ENCODE measurements at regions not wholly inside any gene's neighbourhood (a gene's known extent, or its start where the extent isn't known, plus 50 kb on each side); places are given as distances from the start of the nearest gene placed in this dataset.

DNA sequence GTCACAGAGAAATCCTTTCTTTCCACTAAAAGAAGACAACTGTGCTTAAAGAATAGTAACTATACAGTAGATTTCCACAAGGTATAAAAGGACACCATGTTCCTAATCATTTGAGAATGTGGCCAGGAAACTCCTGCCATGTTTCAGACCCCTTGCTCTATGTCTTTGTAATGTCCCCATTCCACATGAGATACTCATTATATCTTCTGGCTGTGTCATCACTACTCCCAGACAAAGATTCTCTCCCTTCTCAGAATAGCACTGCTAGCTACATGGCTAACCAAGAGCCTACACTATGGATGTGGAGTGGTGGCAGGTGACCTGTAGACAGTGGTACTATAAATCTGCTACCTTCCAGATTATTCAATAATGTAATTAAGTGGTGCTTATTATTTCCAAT, 218.1 kb upstream of the MCHR2 start:
- TF ChIP-seq, protein P1, sequence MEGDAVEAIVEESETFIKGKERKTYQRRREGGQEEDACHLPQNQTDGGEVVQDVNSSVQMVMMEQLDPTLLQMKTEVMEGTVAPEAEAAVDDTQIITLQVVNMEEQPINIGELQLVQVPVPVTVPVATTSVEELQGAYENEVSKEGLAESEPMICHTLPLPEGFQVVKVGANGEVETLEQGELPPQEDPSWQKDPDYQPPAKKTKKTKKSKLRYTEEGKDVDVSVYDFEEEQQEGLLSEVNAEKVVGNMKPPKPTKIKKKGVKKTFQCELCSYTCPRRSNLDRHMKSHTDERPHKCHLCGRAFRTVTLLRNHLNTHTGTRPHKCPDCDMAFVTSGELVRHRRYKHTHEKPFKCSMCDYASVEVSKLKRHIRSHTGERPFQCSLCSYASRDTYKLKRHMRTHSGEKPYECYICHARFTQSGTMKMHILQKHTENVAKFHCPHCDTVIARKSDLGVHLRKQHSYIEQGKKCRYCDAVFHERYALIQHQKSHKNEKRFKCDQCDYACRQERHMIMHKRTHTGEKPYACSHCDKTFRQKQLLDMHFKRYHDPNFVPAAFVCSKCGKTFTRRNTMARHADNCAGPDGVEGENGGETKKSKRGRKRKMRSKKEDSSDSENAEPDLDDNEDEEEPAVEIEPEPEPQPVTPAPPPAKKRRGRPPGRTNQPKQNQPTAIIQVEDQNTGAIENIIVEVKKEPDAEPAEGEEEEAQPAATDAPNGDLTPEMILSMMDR (IDR thresholded peaks at IDR 0.05; ENCODE audit: insufficient read depth, low read length, poor library complexity, severe bottlenecking), result no peak
- no peak for TF ChIP-seq EZH2phosphoT487 (conservative IDR thresholded peaks at IDR 0.05; ENCODE audit: low read length)
- no peaks in the 10 kb centered on the region for H3K27me3 ChIP-seq (ENCODE audit: low read length)
- H3K9me2 ChIP-seq (replicated peaks; ENCODE audit: insufficient read depth, low read length), result no peaks in the 10 kb centered on the region
- no peaks in the 10 kb centered on the region for H3K36me3 ChIP-seq (ENCODE audit: low read length)
- H3K9ac ChIP-seq (ENCODE audit: low read length), result no peak overlapping the region
- no peaks in the 10 kb centered on the region for H3F3A ChIP-seq (ENCODE audit: insufficient read depth)
- no peak overlapping the region for H3K4me3 ChIP-seq (ENCODE audit: insufficient read depth, low read length, poor library complexity, severe bottlenecking)
- H3K27ac ChIP-seq (ENCODE audit: low read depth, low read length), result no peak overlapping the region
- H4K20me1 ChIP-seq (ENCODE audit: low read depth, low read length), result no peaks in the 10 kb centered on the region
- no peak overlapping the region for H2AFZ ChIP-seq (ENCODE audit: low read depth, low read length, severe bottlenecking)
- H3K9me3 ChIP-seq (ENCODE audit: insufficient read depth, low read length), result no peaks in the 10 kb centered on the region
- no peak overlapping the region for H3K4me2 ChIP-seq (ENCODE audit: low read depth, low read length, poor library complexity, severe bottlenecking)
- no peaks in the 10 kb centered on the region for H3K79me2 ChIP-seq (ENCODE audit: insufficient read depth, low read length)

DNA sequence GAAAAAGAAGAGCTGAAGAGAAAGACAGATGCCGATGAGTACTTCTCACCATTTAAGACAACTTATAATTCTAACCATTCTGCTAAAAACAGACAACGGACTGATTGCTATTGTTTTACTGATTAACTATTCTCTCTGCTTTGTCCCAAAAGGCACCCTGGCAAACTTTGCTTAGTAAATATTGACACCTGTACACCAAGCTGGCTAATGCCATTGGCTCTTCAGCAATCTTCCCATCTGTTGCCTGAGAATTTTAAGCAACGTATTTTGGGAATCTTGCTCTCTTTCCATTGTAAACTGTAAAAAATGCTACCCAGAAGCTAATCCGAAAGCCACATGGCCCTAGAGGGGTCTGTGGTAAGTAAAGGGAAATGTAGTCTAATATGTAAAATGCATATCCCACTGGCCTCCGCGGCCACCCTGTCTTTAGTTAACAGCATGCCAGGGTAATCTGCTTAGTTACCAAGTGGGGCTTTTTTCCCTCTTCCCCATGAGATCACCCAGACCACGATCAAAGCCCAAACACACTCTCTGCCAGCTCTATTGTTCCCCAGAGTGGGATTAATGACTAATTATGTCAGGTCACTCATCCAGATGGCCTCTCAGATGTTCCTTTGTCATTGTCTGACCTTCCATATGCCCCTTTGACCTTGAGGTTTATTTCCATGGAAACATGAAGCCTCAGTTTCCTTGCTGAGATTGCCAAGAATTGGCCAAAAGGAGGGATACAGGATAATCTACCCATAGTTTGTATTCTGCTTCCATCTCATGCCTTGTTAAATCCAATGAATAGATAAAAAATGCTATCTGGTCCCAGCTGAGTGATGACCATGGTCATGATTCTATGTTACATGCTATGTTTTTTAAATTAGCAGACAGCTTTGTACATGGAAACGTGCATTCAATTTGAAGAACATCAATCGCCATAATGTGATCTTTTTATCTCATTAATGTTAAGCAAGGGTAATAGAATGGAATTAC, 216.4 kb upstream of the MCHR2 start:
- no peaks in the 10 kb centered on the region for H4K20me1 ChIP-seq (ENCODE audit: low read depth, low read length)
- H2AFZ ChIP-seq (ENCODE audit: low read depth, low read length, severe bottlenecking), result no peak overlapping the region
- no peaks in the 10 kb centered on the region for H3F3A ChIP-seq (ENCODE audit: insufficient read depth)
- H3K27me3 ChIP-seq (ENCODE audit: low read length), result no peaks in the 10 kb centered on the region
- no peaks in the 10 kb centered on the region for H3K79me2 ChIP-seq (ENCODE audit: insufficient read depth, low read length)
- H3K9ac ChIP-seq (ENCODE audit: low read length), result no peak overlapping the region
- no peak overlapping the region for H3K27ac ChIP-seq (ENCODE audit: low read depth, low read length)
- TF ChIP-seq, protein P1 (IDR thresholded peaks at IDR 0.05; ENCODE audit: insufficient read depth, low read length, poor library complexity, severe bottlenecking), result no peak
- no peak for TF ChIP-seq EZH2phosphoT487 (conservative IDR thresholded peaks at IDR 0.05; ENCODE audit: low read length)
- H3K9me2 ChIP-seq (replicated peaks; ENCODE audit: insufficient read depth, low read length), result no peaks in the 10 kb centered on the region
- H3K4me3 ChIP-seq (ENCODE audit: insufficient read depth, low read length, poor library complexity, severe bottlenecking), result no peak overlapping the region
- no peaks in the 10 kb centered on the region for H3K36me3 ChIP-seq (ENCODE audit: low read length)
- no peaks in the 10 kb centered on the region for H3K9me3 ChIP-seq (ENCODE audit: insufficient read depth, low read length)
- H3K4me2 ChIP-seq (ENCODE audit: low read depth, low read length, poor library complexity, severe bottlenecking), result no peak overlapping the region

- H3K27me3 ChIP-seq (ENCODE audit: low read length), result no peaks in the 10 kb centered on the region
- no peak overlapping the region for H3K27ac ChIP-seq (ENCODE audit: low read depth, low read length)
- no peaks in the 10 kb centered on the region for H3F3A ChIP-seq (ENCODE audit: insufficient read depth)
- no peak for TF ChIP-seq EZH2phosphoT487 (conservative IDR thresholded peaks at IDR 0.05; ENCODE audit: low read length)
- TF ChIP-seq, protein P1 (IDR thresholded peaks at IDR 0.05; ENCODE audit: insufficient read depth, low read length, poor library complexity, severe bottlenecking), result no peak
- no peaks in the 10 kb centered on the region for H4K20me1 ChIP-seq (ENCODE audit: low read depth, low read length)
- no peak overlapping the region for H2AFZ ChIP-seq (ENCODE audit: low read depth, low read length, severe bottlenecking)
- no peak overlapping the region for H3K9ac ChIP-seq (ENCODE audit: low read length)
- H3K36me3 ChIP-seq (ENCODE audit: low read length), result no peaks in the 10 kb centered on the region
- H3K9me2 ChIP-seq (replicated peaks; ENCODE audit: insufficient read depth, low read length), result no peaks in the 10 kb centered on the region
- H3K4me2 ChIP-seq (ENCODE audit: low read depth, low read length, poor library complexity, severe bottlenecking), result no peak overlapping the region
- H3K9me3 ChIP-seq (ENCODE audit: insufficient read depth, low read length), result no peaks in the 10 kb centered on the region
- no peak overlapping the region for H3K4me3 ChIP-seq (ENCODE audit: insufficient read depth, low read length, poor library complexity, severe bottlenecking)
- H3K79me2 ChIP-seq (ENCODE audit: insufficient read depth, low read length), result no peaks in the 10 kb centered on the region
These were observed 215.5 kb upstream of the MCHR2 start for GRCh38 chr6:100209323-100210136.
